Esophagus muscularis mucosa (tissue), 4 donors: ENCODE measurements at regions not wholly inside any gene's neighbourhood (a gene's known extent, or its start where the extent isn't known, plus 50 kb on each side); places are given as distances from the start of the nearest gene placed in this dataset.
"Not testable (repeated sequence)": the region's sequence is repeated elsewhere in the genome, so short reads cannot be mapped to it uniquely, and the experiment has no call there.

Experiments
- DNase-seq: peaks from one replicate; pipeline ENCODE4 v3.0.0-alpha.2; 2017; ENCODE audit errors: extremely low spot score
- H3K27ac ChIP-seq, 4 donors: fragments of 200-600 bp; sonication (generic); replicated peaks in 1 of 4; 1 replicate in 3 of 4; 2 replicates in 1 of 4; pipeline ENCODE4 v1.5.1; 2016 to 2019; ENCODE audit warnings: mild to moderate bottlenecking in 1 of 4
- H3K27me3 ChIP-seq, 4 donors: fragments of 200-600 bp; sonication (generic); one replicate each; pipeline versions ENCODE4 v1.5.1 to v1.6.0; 2016 to 2019
- H3K36me3 ChIP-seq, 4 donors: fragments of 200-600 bp; sonication (generic); one replicate each; pipeline ENCODE4 v1.5.1; 2016 to 2019
- H3K4me1 ChIP-seq, 4 donors: fragments of 200-600 bp; sonication (generic); one replicate each; pipeline ENCODE4 v1.5.1; 2016 to 2019
- H3K4me3 ChIP-seq, 4 donors: fragments of 200-600 bp; sonication (generic); 1 replicate in 2 of 4; 2 replicates in 2 of 4; pipeline ENCODE4 v1.5.1; 2016 to 2019; ENCODE audit warnings: mild to moderate bottlenecking in 4 of 4, moderate library complexity in 1 of 4
- H3K9me3 ChIP-seq, 4 donors: fragments of 200-600 bp; sonication (generic); 1 replicate in 3 of 4; 2 replicates in 1 of 4; pipeline ENCODE4 v1.5.1; 2016 to 2019
- EP300 ChIP-seq: sonication (generic); formaldehyde crosslinking; IDR thresholded peaks from one replicate; pipeline ENCODE4 v1.6.1; 2017; ENCODE audit warnings: antibody characterized with exemption
- POLR2A ChIP-seq: fragments of 450-650 bp; IDR thresholded peaks from one replicate; pipeline ENCODE4 v1.6.1; 2017; ENCODE audit warnings: antibody characterized with exemption, moderate library complexity, mild to moderate bottlenecking, low read depth
- POLR2AphosphoS5 ChIP-seq, 2 donors: sonication (generic); formaldehyde crosslinking; IDR thresholded peaks; one replicate each; pipeline ENCODE4 v1.6.1; 2017; ENCODE audit warnings: antibody characterized with exemption in 2 of 2
- WGBS: methylation state at CpG from one replicate; pipeline ENCODE4 v1.1.5; 2018; 5-methylcytosine and 5-hydroxymethylcytosine counted together
- intact Hi-C: fragments of 100-400 bp; cut with DNase I; formaldehyde crosslinking; loops from one replicate; pipeline ENCODE4 v1.15.1; 2023
- TF ChIP-seq, protein P1 (sequence below), 3 experiments: fragments of 200-600 bp in 2 of 3; fragments of 450-650 bp in 1 of 3; sonication (generic) in 2 of 3; IDR thresholded peaks; one replicate each; pipeline ENCODE4 v1.5.1; 2017 to 2019; ENCODE audit warnings: antibody characterized with exemption in 3 of 3, mild to moderate bottlenecking in 2 of 3, moderate library complexity in 1 of 3

DNA sequence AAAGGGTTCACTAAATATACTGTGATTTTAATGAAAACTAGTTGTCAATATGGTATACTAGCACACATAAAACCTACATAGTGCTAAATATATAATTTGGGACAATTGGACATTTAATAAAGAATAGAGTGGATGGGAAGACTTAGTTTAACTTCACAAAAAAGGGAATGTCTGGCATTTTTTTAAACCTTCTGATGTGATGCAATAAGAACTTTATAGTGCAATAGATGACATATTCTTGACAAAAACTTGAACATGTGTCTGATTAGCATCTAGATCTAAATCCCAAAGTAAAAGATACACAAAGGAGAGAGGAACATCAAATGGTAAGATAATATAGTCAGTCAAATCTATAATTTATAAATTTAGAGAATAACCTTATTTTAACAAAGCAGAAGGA lies 488.3 kb upstream of the SYT1 start:
- intact Hi-C loops, result no loop called here
- no peak overlapping the region for H3K4me3 ChIP-seq
- no peak for DNase-seq
- no peaks in the 10 kb centered on the region for H3K4me1 ChIP-seq
- H3K9me3 ChIP-seq, result peaks cover 0 to 4% (median 0%) of the 10 kb centered on the region in 4 donors
- H3K36me3 ChIP-seq, result no peaks in the 10 kb centered on the region
- TF ChIP-seq POLR2A (no peak), POLR2AphosphoS5 (IDR thresholded peaks at IDR 0.05) (no peak), EP300 (no peak)
- TF ChIP-seq, protein P1, sequence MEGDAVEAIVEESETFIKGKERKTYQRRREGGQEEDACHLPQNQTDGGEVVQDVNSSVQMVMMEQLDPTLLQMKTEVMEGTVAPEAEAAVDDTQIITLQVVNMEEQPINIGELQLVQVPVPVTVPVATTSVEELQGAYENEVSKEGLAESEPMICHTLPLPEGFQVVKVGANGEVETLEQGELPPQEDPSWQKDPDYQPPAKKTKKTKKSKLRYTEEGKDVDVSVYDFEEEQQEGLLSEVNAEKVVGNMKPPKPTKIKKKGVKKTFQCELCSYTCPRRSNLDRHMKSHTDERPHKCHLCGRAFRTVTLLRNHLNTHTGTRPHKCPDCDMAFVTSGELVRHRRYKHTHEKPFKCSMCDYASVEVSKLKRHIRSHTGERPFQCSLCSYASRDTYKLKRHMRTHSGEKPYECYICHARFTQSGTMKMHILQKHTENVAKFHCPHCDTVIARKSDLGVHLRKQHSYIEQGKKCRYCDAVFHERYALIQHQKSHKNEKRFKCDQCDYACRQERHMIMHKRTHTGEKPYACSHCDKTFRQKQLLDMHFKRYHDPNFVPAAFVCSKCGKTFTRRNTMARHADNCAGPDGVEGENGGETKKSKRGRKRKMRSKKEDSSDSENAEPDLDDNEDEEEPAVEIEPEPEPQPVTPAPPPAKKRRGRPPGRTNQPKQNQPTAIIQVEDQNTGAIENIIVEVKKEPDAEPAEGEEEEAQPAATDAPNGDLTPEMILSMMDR (IDR thresholded peaks at IDR 0.05), result no peak
- no peak overlapping the region for H3K27ac ChIP-seq
- no peaks in the 10 kb centered on the region for H3K27me3 ChIP-seq

DNA sequence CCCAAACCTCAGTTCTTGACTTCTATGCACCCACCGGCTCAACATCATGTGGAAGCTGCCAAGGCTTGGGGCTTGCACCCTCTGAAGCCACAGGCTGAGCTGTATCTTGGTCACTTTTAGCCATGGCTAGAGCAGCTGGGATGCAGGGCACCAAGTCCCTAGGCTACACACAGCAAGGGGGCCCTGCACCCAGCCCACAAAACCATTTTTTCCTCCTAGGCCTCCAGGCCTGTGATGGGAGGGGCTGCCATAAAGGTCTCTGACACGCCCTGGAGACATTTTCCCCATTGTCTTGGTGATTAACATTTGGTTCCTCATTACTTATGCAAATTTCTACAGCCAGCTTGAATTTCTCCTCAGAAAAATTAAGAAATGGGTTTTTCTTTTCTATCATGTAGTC lies 485.5 kb upstream of the SYT1 start:
- DNase-seq, H3K27me3 ChIP-seq, H3K4me1 ChIP-seq, H3K27ac ChIP-seq, H3K4me3 ChIP-seq, H3K36me3 ChIP-seq, intact Hi-C loops, H3K9me3 ChIP-seq: not testable (repeated sequence)
- 75% methylated on average over 2 of the region's 2 CpGs for WGBS

DNA sequence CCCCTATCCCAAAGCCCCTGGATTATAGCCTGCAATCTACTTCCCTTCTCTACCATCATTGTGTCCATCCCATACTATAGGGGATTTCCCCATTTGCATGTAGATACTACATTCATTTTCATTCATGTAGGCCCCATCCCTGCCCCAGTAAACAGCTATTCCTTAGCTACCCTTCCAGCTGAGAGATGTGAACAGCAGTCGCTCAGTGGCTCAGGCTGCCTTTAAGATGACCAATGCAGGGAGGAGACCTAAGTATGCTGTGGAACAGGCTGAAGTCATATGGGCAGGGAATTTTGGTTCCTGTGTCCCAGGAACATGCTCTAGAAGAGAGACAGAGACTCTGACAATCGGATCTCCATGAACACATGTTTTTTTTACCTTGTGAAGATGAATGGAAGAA lies 481.2 kb upstream of the SYT1 start:
- intact Hi-C loops, result no loop called here
- H3K9me3 ChIP-seq, result peaks cover 0 to 3% (median 0%) of the 10 kb centered on the region in 4 donors
- no peak for DNase-seq
- H3K4me1 ChIP-seq, result no peaks in the 10 kb centered on the region
- H3K27me3 ChIP-seq, result no peaks in the 10 kb centered on the region
- TF ChIP-seq, protein P1 (IDR thresholded peaks at IDR 0.05), result no peak
- TF ChIP-seq POLR2A (no peak), POLR2AphosphoS5 (IDR thresholded peaks at IDR 0.05) (no peak), EP300 (no peak)
- 88% methylated on average over 2 of the region's 2 CpGs for WGBS
- H3K36me3 ChIP-seq, result no peaks in the 10 kb centered on the region
- no peak overlapping the region for H3K4me3 ChIP-seq
- H3K27ac ChIP-seq, result no peak overlapping the region

GRCh38 chr12:78384541-78384940 lies 480.0 kb upstream of the SYT1 start:
- intact Hi-C loops, result no loop called here
- DNase-seq, result no peak
- no peak overlapping the region for H3K27ac ChIP-seq
- no peaks in the 10 kb centered on the region for H3K4me1 ChIP-seq
- TF ChIP-seq, protein P1 (IDR thresholded peaks at IDR 0.05), result no peak
- TF ChIP-seq EP300 (no peak), POLR2AphosphoS5 (IDR thresholded peaks at IDR 0.05) (no peak), POLR2A (no peak)
- no peaks in the 10 kb centered on the region for H3K36me3 ChIP-seq
- H3K9me3 ChIP-seq, result no peaks in the 10 kb centered on the region
- 87% methylated on average over 6 of the region's 6 CpGs for WGBS
- no peak overlapping the region for H3K4me3 ChIP-seq
- H3K27me3 ChIP-seq, result no peaks in the 10 kb centered on the region

DNA sequence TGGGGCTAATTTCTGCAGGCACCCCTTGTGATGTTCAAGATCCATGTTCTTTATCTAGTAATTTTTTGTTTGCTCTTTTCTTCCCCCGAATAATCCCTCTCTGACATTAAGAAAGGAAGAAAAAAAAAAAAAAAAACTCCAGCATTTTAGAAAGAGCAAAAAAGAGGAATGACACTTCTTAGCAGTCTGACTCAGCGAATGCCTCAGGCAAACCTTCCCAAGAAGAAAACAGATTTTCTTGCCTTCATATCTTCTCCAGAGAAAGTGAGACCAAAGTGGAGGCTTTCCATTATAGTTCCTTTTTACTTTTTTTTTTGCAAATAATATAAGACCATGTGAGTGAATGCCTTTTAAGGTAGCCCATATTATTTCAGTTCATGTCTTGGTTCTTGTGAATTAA lies 479.0 kb upstream of the SYT1 start:
- Histone ChIP-seq H3K9me3 (no peaks in the 10 kb centered on the region), H3K4me3 (no peak overlapping the region), H3K27ac (no peak overlapping the region), H3K36me3 (no peaks in the 10 kb centered on the region), H3K27me3 (no peaks in the 10 kb centered on the region), H3K4me1 (no peaks in the 10 kb centered on the region)
- 79% methylated on average over 2 of the region's 2 CpGs for WGBS
- no peak for DNase-seq
- TF ChIP-seq POLR2AphosphoS5 (IDR thresholded peaks at IDR 0.05), result no peak
- TF ChIP-seq POLR2A, result no peak
- TF ChIP-seq, protein P1 (IDR thresholded peaks at IDR 0.05), result no peak
- no peak for TF ChIP-seq EP300
- intact Hi-C loops, result no loop called here
